8988T (cell line): ENCODE measurements at regions not wholly inside any gene's neighbourhood (a gene's known extent, or its start where the extent isn't known, plus 50 kb on each side); places are given as distances from the start of the nearest gene placed in this dataset.
"Not testable (repeated sequence)": the region's sequence is repeated elsewhere in the genome, so short reads cannot be mapped to it uniquely, and the experiment has no call there.

Experiments
- DNase-seq: peaks from one replicate; pipeline ENCODE4 v3.0.0; 2011

- DNase-seq, result no peak
Observed at GRCh38 chr10:81502677-81503359, 372.2 kb upstream of the NRG3 start.

DNA sequence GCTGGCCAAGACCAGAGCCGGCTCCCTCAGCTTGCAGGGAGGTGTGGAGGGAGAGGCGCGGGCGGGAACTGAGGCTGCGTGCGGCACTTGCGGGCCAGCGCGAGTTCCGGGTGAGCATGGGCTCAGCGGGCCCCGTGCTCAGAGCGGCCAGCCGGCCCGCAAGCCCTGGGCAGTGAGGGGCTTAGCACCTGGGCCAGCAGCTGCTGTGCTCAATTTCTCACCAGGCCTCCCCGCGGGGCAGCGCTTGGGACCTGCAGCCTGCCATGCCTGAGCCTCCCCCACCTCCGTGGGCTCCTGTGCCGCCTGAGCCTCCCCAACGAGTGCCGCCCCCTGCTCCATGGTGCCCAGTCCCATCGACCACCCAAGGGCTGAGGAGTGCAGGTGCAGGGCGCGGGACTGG, 369.2 kb upstream of the NRG3 start:
- DNase-seq, result not testable (repeated sequence)

- no peak for DNase-seq
Observed at GRCh38 chr10:81514811-81515210, 360.2 kb upstream of the NRG3 start.

DNA sequence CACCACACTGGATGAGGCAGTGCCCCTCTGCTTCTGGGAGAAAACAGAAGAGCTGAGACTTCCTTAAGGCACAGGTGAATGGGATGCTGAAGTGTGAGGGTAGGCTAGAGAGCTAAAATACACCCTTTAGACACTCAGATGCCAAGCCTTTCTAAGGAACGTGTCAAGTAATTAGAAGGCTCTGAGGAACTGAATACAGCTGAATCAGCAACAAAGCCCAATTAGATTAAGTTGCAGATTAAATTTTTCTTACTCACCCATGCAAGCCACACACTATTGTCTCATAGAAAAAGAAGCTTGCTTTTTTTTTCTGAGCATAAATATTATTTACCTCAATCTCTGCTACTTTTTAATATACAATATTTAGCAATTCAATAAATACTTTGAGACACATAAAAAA, 354.3 kb upstream of the NRG3 start:
- DNase-seq, result no peak

- DNase-seq, result no peak
Observed at GRCh38 chr10:81524467-81524866, 350.5 kb upstream of the NRG3 start.

DNA sequence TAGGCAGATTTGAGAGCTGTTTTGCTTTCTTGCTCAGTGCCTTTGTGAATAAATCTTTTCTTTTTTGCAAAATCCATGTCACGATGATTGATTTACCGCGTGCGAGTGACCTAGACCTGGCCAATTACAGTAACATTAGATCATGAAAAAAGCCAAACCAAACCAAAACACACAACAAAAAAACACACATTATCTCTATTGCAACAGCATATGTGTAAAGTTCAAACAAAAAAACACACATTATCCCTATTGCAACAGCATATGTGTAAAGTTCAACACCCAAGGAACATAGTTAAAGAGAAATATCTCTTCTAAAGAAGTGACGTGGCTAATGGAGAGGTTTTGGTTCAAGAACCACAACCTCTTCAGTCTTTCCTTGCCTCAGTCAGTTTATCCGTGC, 342.6 kb upstream of the NRG3 start:
- no peak for DNase-seq

GRCh38 chr10:81534991-81535390, 340.0 kb upstream of the NRG3 start:
- DNase-seq, result no peak

DNA sequence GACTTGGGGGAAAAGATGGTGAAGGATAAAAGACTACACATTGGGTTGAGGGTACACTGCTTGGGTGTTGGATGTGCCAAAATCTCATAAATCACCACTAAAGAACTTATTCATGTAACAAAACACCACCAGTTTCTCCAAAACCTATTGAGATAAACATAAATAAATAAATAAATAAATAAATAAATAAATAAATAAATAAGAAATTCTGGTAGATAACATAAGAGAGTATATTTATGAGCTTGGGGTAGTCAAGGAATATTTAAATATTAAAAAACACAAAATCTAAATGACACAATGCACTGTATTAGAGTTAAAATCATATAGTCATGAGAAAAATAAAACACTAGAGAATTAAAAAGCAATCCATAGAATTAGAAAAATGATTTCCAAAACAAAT, 333.5 kb upstream of the NRG3 start:
- DNase-seq, result no peak

- no peak for DNase-seq
Observed at GRCh38 chr10:81546243-81546642, 328.8 kb upstream of the NRG3 start.

- no peak for DNase-seq
Observed at GRCh38 chr10:81548160-81548559, 326.8 kb upstream of the NRG3 start.

- DNase-seq, result no peak
Observed at GRCh38 chr10:81564143-81564542, 310.9 kb upstream of the NRG3 start.

- DNase-seq, result no peak
Observed at GRCh38 chr10:81569488-81569887, 305.5 kb upstream of the NRG3 start.

DNA sequence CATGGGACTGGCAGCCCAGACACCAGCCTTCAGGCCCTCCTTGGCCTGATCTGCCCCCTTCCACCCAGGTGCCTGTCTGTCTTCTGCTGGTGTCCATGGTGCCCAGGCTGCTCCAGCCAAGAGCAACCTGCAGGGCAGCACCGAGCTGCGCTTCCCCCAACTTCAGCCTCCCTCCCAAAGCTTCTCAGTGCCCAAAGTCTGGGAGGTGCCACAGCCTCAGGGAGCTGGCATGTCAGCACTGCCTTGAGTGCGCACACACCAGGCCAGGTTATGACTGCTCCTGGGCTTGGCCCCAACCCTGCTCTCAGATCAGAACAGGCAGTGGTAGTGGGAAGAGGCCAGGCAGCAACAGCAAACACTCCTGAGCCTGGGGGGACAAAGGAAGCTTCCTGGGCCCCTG, 304.6 kb upstream of the NRG3 start:
- no peak for DNase-seq

GRCh38 chr10:81570878-81571794, 303.9 kb upstream of the NRG3 start:
- no peak for DNase-seq

GRCh38 chr10:81575036-81575435, 300.0 kb upstream of the NRG3 start:
- DNase-seq, result no peak

DNA sequence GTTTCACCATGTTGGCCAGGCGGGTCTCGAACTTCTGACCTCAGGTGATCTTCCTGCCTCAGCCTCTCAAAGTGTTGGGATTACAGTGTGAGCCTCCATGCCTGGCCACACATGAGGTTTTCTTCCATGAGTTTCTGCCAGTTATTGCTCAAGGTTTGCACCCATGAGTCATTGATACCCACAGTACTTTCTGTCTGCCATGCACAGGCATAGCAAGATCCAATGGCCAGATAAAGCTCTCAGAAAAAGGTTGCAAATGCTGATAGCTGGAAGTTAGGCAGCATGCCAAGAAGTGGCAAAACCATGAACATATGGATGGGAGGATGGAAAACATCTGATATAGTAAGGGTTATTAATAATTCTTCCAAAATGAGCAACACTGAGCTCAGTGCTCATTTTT, 298.7 kb upstream of the NRG3 start:
- DNase-seq, result no peak

DNA sequence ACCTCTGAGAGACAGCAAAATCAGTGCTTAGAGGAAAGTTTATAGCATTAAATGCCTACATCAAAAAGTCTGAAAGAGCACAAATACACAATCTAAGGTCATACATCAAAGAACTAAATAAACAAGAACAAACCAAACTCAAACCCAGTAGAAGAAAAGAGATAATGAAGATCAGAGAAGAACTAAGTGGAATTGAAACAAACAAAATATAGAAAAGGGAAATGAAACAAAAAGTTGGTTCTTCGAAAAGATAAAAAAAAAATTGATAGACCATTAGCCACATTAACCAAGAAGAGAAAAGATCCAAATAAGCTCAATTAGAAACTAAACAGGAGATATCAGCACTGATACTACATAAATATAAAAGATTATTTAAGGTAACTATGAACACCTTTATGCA, 280.0 kb upstream of the NRG3 start:
- no peak for DNase-seq

- DNase-seq, result no peak
Observed at GRCh38 chr10:81600185-81600584, 274.8 kb upstream of the NRG3 start.

DNA sequence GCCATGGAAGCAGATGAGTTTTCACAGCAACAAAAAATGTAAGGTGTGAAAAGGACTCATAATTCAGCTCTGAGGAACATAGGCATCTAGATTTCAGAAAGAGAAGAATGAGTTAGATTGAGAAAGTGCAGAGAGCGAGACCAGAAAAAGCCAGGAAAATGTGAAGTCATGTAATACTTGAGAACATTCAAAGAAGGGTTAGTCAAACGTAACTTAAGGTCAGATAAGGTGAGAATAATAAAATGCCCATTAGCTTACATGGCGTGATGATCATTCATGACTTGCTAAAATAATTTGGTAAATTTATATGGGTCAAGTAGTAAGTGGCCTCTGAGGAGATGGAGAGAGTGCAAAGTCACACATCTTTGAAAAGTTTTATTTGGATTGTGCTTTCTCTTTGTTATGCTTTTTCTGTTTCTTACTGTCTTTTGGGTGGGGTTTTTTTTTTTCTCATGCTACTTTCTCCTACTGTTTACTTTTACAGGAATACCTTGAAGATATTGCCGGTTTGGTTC, 271.8 kb upstream of the NRG3 start:
- no peak for DNase-seq

- not testable (repeated sequence) for DNase-seq
Observed at GRCh38 chr10:81644485-81644884, 230.5 kb upstream of the NRG3 start.

GRCh38 chr10:81655986-81656385, 219.0 kb upstream of the NRG3 start:
- no peak for DNase-seq

- no peak for DNase-seq
Observed at GRCh38 chr10:81662837-81663236, 212.2 kb upstream of the NRG3 start.

- DNase-seq, result not testable (repeated sequence)
Observed at GRCh38 chr10:81664800-81665199, 210.2 kb upstream of the NRG3 start.

DNA sequence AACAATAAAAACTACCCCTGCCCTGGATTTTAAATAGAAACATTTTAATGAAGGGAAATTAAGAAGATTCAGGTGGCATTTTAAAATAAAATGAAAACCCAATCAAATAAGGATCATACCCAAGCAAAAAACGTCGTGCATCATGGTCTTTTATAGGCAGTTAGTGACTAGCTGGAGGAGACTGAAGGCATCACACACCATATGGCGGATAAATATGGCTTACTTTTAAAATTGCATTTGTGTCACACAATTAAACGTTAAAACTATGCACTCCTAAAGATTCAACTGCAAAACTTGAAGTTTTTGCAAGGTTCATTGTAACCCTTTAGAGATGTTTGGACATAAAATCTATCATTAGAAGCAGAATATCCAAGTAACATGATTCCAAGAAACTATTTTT, 200.1 kb upstream of the NRG3 start:
- no peak for DNase-seq
